ENCODE measurements at regions not wholly inside any gene's neighbourhood (a gene's known extent, or its start where the extent isn't known, plus 50 kb on each side); places are given as distances from the start of the nearest gene placed in this dataset.

- ChIA-PET POLR2A (no interaction called here), CTCF (no interaction called here)
- Histone ChIP-seq H3K27ac (ENCODE audit: low read depth in 1 of 2, low read length in 2 of 2) (no peak overlapping the region), H3K9me3 (ENCODE audit: control insufficient read depth in 1 of 2, insufficient read depth in 1 of 2, low read length in 2 of 2) (peaks cover 0 to 4% of the 10 kb centered on the region in 2 experiments), H3K4me1 (ENCODE audit: insufficient read depth, low read length) (no peaks in the 10 kb centered on the region), H3K36me3 (ENCODE audit: insufficient read depth, low read length) (no peaks in the 10 kb centered on the region), H3K4me3 (ENCODE audit: low read length) (no peak overlapping the region), H3K27me3 (ENCODE audit: control insufficient read depth in 1 of 2, insufficient read depth in 2 of 2, low read length in 2 of 2) (no peaks in the 10 kb centered on the region)
- intact Hi-C loops (cut with DNase I, micrococcal nuclease): no loop called here
- Mint-ChIP-seq H3K9me3 (peaks cover 2% of the 10 kb centered on the region), H3K27ac (no peak overlapping the region), H3K36me3 (ENCODE audit: low read depth) (no peaks in the 10 kb centered on the region), H3K4me3 (no peak overlapping the region), H3K27me3 (no peaks in the 10 kb centered on the region), H3K4me1 (ENCODE audit: low read depth) (no peaks in the 10 kb centered on the region)
- DNase-seq (no peak), ATAC-seq (ENCODE audit: poor library complexity) (no peak)
- no peak for TF ChIP-seq CTCF (IDR thresholded peaks at IDR 0.05)
Measured at GRCh38 chr2:103103678-103104077, 341.8 kb downstream of the TMEM182 start.

GRCh38 chr2:103119352-103119751, 357.5 kb downstream of the TMEM182 start:
- no peak for TF ChIP-seq CTCF (IDR thresholded peaks at IDR 0.05)
- Mint-ChIP-seq H3K4me1 (ENCODE audit: low read depth) (no peaks in the 10 kb centered on the region), H3K27me3 (no peaks in the 10 kb centered on the region), H3K4me3 (no peak overlapping the region), H3K9me3 (peaks cover 5% of the 10 kb centered on the region), H3K27ac (no peak overlapping the region), H3K36me3 (ENCODE audit: low read depth) (no peaks in the 10 kb centered on the region)
- intact Hi-C loops (cut with DNase I, micrococcal nuclease): no loop called here
- H3K27me3 ChIP-seq (ENCODE audit: control insufficient read depth in 1 of 2, insufficient read depth in 2 of 2, low read length in 2 of 2): no peaks in the 10 kb centered on the region
- no peak overlapping the region for H3K4me3 ChIP-seq (ENCODE audit: low read length)
- CTCF ChIA-PET: no interaction called here
- no peak for ATAC-seq (ENCODE audit: poor library complexity)
- no peaks in the 10 kb centered on the region for H3K36me3 ChIP-seq (ENCODE audit: insufficient read depth, low read length)
- no peak for DNase-seq
- H3K4me1 ChIP-seq (ENCODE audit: insufficient read depth, low read length): no peaks in the 10 kb centered on the region
- no peak overlapping the region for H3K27ac ChIP-seq (ENCODE audit: low read depth in 1 of 2, low read length in 2 of 2)
- peaks cover 0 to 3% of the 10 kb centered on the region in 2 experiments for H3K9me3 ChIP-seq (ENCODE audit: control insufficient read depth in 1 of 2, insufficient read depth in 1 of 2, low read length in 2 of 2)
- POLR2A ChIA-PET: no interaction called here

GRCh38 chr2:103121106-103121505, 359.3 kb downstream of the TMEM182 start:
- Histone ChIP-seq H3K9me3 (ENCODE audit: control insufficient read depth in 1 of 2, insufficient read depth in 1 of 2, low read length in 2 of 2) (peaks cover 0 to 3% of the 10 kb centered on the region in 2 experiments), H3K27me3 (ENCODE audit: control insufficient read depth in 1 of 2, insufficient read depth in 2 of 2, low read length in 2 of 2) (no peaks in the 10 kb centered on the region), H3K27ac (ENCODE audit: low read depth in 1 of 2, low read length in 2 of 2) (no peak overlapping the region), H3K4me3 (ENCODE audit: low read length) (no peak overlapping the region), H3K36me3 (ENCODE audit: insufficient read depth, low read length) (no peaks in the 10 kb centered on the region), H3K4me1 (ENCODE audit: insufficient read depth, low read length) (no peaks in the 10 kb centered on the region)
- Mint-ChIP-seq H3K27me3 (no peaks in the 10 kb centered on the region), H3K9me3 (peaks cover 3% of the 10 kb centered on the region), H3K27ac (no peak overlapping the region), H3K4me1 (ENCODE audit: low read depth) (no peaks in the 10 kb centered on the region), H3K4me3 (no peak overlapping the region), H3K36me3 (ENCODE audit: low read depth) (no peaks in the 10 kb centered on the region)
- intact Hi-C loops (cut with DNase I, micrococcal nuclease): no loop called here
- ChIA-PET CTCF (interaction anchor here (1.7 kb wide), 1 partner anchor 11 kb away, joined by 5 read pairs; no protein-coding TSS in a partner anchor), POLR2A (no interaction called here)
- DNase-seq (no peak), ATAC-seq (ENCODE audit: poor library complexity) (no peak)
- no peak for TF ChIP-seq CTCF (IDR thresholded peaks at IDR 0.05)

All from CD4-positive, alpha-beta T cell (primary cell).